SK-N-SH (cell line): ENCODE measurements at regions not wholly inside any gene's neighbourhood (a gene's known extent, or its start where the extent isn't known, plus 50 kb on each side); places are given as distances from the start of the nearest gene placed in this dataset.

ENCODE experiments used
- CTCF ChIA-PET: fragments of 300-600, 350-600 bp; formaldehyde crosslinking; extraction: SDS; loops from one replicate; lab custom pipeline; 2021; lab: Yijun Ruan, JAX
- POLR2A ChIA-PET: fragments of 350-600 bp; sonication (Branson Sonifier 250); formaldehyde crosslinking; extraction: SDS; loops from one replicate; lab custom pipeline; 2020; ENCODE audit warnings: antibody characterized with exemption, inconsistent platforms; lab: Yijun Ruan, JAX
- DNase-seq: peaks from one replicate; pipeline ENCODE4 v3.0.0; 2012
- H2AFZ ChIP-seq: fragments of 200-600 bp; sonication (generic); 2 replicates; pipeline ENCODE4 v1.8.1; 2016; ENCODE audit warnings: antibody characterized with exemption, mild to moderate bottlenecking, low read depth
- H3F3A ChIP-seq: fragments of 200-600 bp; sonication (generic); replicated peaks from 2 replicates; pipeline ENCODE3; 2016; ENCODE audit warnings: antibody characterized with exemption, mild to moderate bottlenecking; ENCODE audit not compliant: insufficient read depth
- H3K27ac ChIP-seq, 2 experiments: fragments of 200-500 bp in 1 of 2; fragments of 200-600 bp in 1 of 2; sonication (Bioruptor generic) in 1 of 2; sonication (generic), shearing (Covaris generic) in 1 of 2; 2 replicates each; pipeline versions ENCODE4 v1.5.1 to v1.6.1; 2014 to 2016; ENCODE audit warnings: low read depth in 2 of 2, inconsistent platforms in 1 of 2, low read length in 1 of 2, mild to moderate bottlenecking in 1 of 2, mixed read lengths in 1 of 2
- H3K27me3 ChIP-seq: fragments of 200-600 bp; sonication (generic), shearing (Covaris generic); 2 replicates; pipeline ENCODE4 v1.6.1; 2016; ENCODE audit warnings: mixed run types; ENCODE audit not compliant: insufficient read depth
- H3K36me3 ChIP-seq, 2 experiments: fragments of 200-500 bp in 1 of 2; fragments of 200-600 bp in 1 of 2; sonication (Bioruptor generic) in 1 of 2; sonication (generic) in 1 of 2; replicated peaks in 1 of 2; 2 replicates each; pipeline versions ENCODE3 to v1.5.1; 2014 to 2016; ENCODE audit warnings: low read length in 1 of 2, mild to moderate bottlenecking in 1 of 2; ENCODE audit not compliant: insufficient read depth in 2 of 2, control insufficient read depth in 1 of 2
- H3K4me1 ChIP-seq, 2 experiments: fragments of 200-500 bp in 1 of 2; fragments of 200-600 bp in 1 of 2; sonication (Bioruptor generic) in 1 of 2; sonication (generic), shearing (Covaris generic) in 1 of 2; 2 replicates each; pipeline versions ENCODE4 v1.5.1 to v1.6.1; 2014 to 2016; ENCODE audit warnings: low read depth in 1 of 2, low read length in 1 of 2, mixed run types in 1 of 2; ENCODE audit not compliant: insufficient read depth in 2 of 2, control insufficient read depth in 1 of 2
- H3K4me2 ChIP-seq: fragments of 200-600 bp; sonication (generic), shearing (Covaris generic); 2 replicates; pipeline ENCODE4 v1.6.1; 2017; ENCODE audit warnings: mixed run types
- H3K4me3 ChIP-seq, 2 experiments: fragments of 200-500 bp in 1 of 2; fragments of 200-600 bp in 1 of 2; sonication (Bioruptor generic) in 1 of 2; sonication (generic), shearing (Covaris generic) in 1 of 2; 2 replicates each; pipeline versions ENCODE4 v1.5.1 to v1.8.1; 2014 to 2016; ENCODE audit warnings: low read depth in 2 of 2, inconsistent platforms in 1 of 2, low read length in 1 of 2, mild to moderate bottlenecking in 1 of 2, mixed read lengths in 1 of 2, moderate library complexity in 1 of 2
- H3K79me2 ChIP-seq: fragments of 200-600 bp; sonication (generic); 2 replicates; pipeline ENCODE4 v1.8.1; 2017; ENCODE audit warnings: mild to moderate bottlenecking; ENCODE audit not compliant: insufficient read depth
- H3K9ac ChIP-seq: fragments of 200-600 bp; sonication (generic); 2 replicates; pipeline ENCODE4 v1.6.1; 2017; ENCODE audit warnings: mixed run types
- H3K9me2 ChIP-seq: fragments of 200-600 bp; sonication (generic); 2 replicates; pipeline ENCODE4 v1.6.1; 2017; ENCODE audit warnings: mixed run types
- H3K9me3 ChIP-seq: fragments of 200-600 bp; sonication (generic); 2 replicates; pipeline ENCODE4 v1.6.1; 2017; ENCODE audit warnings: mixed run types, mild to moderate bottlenecking, moderate library complexity
- H4K20me1 ChIP-seq: fragments of 200-600 bp; sonication (generic); 2 replicates; pipeline ENCODE4 v1.6.1; 2017; ENCODE audit warnings: mild to moderate bottlenecking, mixed run types; ENCODE audit not compliant: insufficient read depth
- ELF1 ChIP-seq: IDR thresholded peaks from 2 replicates; pipeline ENCODE4 v1.4.0; 2012
- EP300 ChIP-seq, 2 experiments: IDR thresholded peaks; 2 replicates each; pipeline versions ENCODE4 v1.4.0 to v1.6.1; 2012; ENCODE audit warnings: borderline replicate concordance in 1 of 2, low read depth in 1 of 2, low read length in 1 of 2
- EZH2phosphoT487 ChIP-seq: fragments of 200-600 bp; sonication (generic); IDR thresholded peaks from 2 replicates; pipeline ENCODE4 v1.6.1; 2017; ENCODE audit warnings: low read depth, mixed run types, mild to moderate bottlenecking, antibody characterized with exemption, moderate library complexity, borderline replicate concordance
- FOSL2 ChIP-seq: IDR thresholded peaks from 2 replicates; pipeline ENCODE4 v1.4.0; 2012; ENCODE audit warnings: low read depth, mild to moderate bottlenecking, moderate library complexity, borderline replicate concordance
- FOXM1 ChIP-seq: IDR thresholded peaks from 2 replicates; pipeline ENCODE4 v1.4.0; 2012; ENCODE audit warnings: low read depth, mild to moderate bottlenecking
- IRF3 ChIP-seq: fragments of 150-350 bp; IDR thresholded peaks from 2 replicates; pipeline ENCODE4 v1.6.1; 2016; ENCODE audit warnings: mild to moderate bottlenecking, low read depth, low read length
- JUND ChIP-seq: IDR thresholded peaks from 2 replicates; pipeline ENCODE4 v1.4.0; 2012
- MAX ChIP-seq: IDR thresholded peaks from 2 replicates; pipeline ENCODE4 v1.4.0; 2012; ENCODE audit warnings: low read depth
- MEF2A ChIP-seq: IDR thresholded peaks from 2 replicates; pipeline ENCODE4 v1.4.0; 2012; ENCODE audit warnings: low read depth, borderline replicate concordance
- NRF1 ChIP-seq: IDR thresholded peaks from 2 replicates; pipeline ENCODE4 v1.6.1; 2012; ENCODE audit warnings: low read depth, mild to moderate bottlenecking, low read length
- REST ChIP-seq: IDR thresholded peaks from 2 replicates; pipeline ENCODE4 v1.6.1; 2012; ENCODE audit warnings: mild to moderate bottlenecking, low read depth, low read length, moderate library complexity
- RXRA ChIP-seq: IDR thresholded peaks from 2 replicates; pipeline ENCODE4 v1.4.0; 2012; ENCODE audit warnings: low read depth, mild to moderate bottlenecking, borderline replicate concordance
- SIN3A ChIP-seq: IDR thresholded peaks from 2 replicates; pipeline ENCODE4 v1.6.1; 2012; ENCODE audit warnings: low read depth, mild to moderate bottlenecking, low read length, moderate library complexity, borderline replicate concordance
- SMC3 ChIP-seq: IDR thresholded peaks from 2 replicates; pipeline ENCODE4 v1.6.1; 2012; ENCODE audit warnings: low read depth, low read length, improper control_type of control experiment
- TCF12 ChIP-seq: IDR thresholded peaks from 2 replicates; pipeline ENCODE4 v1.4.0; 2012
- USF2 ChIP-seq: fragments of 150-350 bp; IDR thresholded peaks from 2 replicates; pipeline ENCODE4 v1.6.1; 2017; ENCODE audit warnings: antibody characterized with exemption, low read length, low read depth, borderline replicate concordance
- WGBS: methylation state at CpG from one replicate; pipeline ENCODE4 v1.1.6; 2017; ENCODE audit warnings: low lambda C conversion rate; 5-methylcytosine and 5-hydroxymethylcytosine counted together

GRCh38 chr5:4130819-4131218, 535.2 kb downstream of the IRX1 start:
- H3F3A ChIP-seq = no peaks in the 10 kb centered on the region
- no peak overlapping the region for H3K9ac ChIP-seq
- H3K9me2 ChIP-seq = no peaks in the 10 kb centered on the region
- no peak overlapping the region for H3K4me2 ChIP-seq
- no peaks in the 10 kb centered on the region for H3K79me2 ChIP-seq
- H3K36me3 ChIP-seq = no peaks in the 10 kb centered on the region
- H2AFZ ChIP-seq = no peak overlapping the region
- no peak overlapping the region for H3K4me3 ChIP-seq
- no peak overlapping the region for H3K27ac ChIP-seq
- POLR2A ChIA-PET = no interaction called here
- DNase-seq = no peak
- H4K20me1 ChIP-seq = no peaks in the 10 kb centered on the region
- TF ChIP-seq JUND (no peak), EP300 (IDR thresholded peaks at IDR 0.05; ENCODE audit: borderline replicate concordance in 1 of 2, low read depth in 1 of 2, low read length in 1 of 2) (no peak), FOXM1 (no peak), SMC3 (no peak), RXRA (no peak), TCF12 (no peak), EZH2phosphoT487 (no peak), SIN3A (no peak), NRF1 (no peak), MEF2A (no peak), FOSL2 (no peak), REST (no peak), USF2 (no peak), MAX (no peak), IRF3 (no peak), ELF1 (no peak)
- TF ChIP-seq, all 33 proteins: peak for 0
- WGBS = 9% methylated on average over 2 of the region's 3 CpGs
- CTCF ChIA-PET = no interaction called here
- H3K9me3 ChIP-seq = no peaks in the 10 kb centered on the region
- H3K4me1 ChIP-seq = no peaks in the 10 kb centered on the region
- no peaks in the 10 kb centered on the region for H3K27me3 ChIP-seq
